ENCODE measurements at regions not wholly inside any gene's neighbourhood (a gene's known extent, or its start where the extent isn't known, plus 50 kb on each side); places are given as distances from the start of the nearest gene placed in this dataset.

DNA sequence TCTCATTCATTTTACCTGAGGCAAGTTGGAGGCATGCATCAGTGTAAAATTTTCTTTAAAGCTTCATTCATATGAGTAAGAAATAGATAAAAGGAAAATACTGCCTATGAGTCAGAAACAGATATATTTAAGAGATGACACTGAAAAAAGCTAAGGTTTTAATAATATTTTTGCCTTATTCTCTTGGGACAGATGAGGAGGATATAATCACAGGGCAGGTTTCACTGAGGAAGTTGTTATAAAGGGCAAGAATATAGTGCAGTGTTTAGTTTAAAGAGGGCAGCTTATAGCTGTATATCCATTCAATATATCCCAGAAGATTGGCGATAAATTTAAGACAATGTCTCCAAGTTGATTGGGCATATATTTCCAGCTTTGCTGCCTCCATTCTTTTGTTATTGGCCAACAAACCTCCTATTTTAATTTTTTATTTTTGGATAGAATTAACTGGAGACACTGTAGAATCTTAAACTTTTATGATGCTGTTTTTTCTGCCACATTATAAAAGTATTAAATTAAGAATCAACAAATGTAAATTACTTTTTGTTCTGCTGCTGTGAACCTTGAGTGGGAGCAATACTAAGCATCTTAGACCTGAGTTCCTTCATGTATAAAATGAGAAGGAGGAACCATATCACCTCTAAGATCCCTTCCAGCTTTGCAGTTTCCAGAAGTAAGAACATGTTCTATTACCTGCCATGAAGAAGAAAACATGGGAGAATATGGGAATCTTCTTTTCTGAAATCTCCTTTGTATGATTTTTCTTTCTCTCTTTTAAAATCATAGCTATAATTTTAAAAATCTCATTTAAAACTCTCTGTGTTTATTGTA lies 171.6 kb downstream of the S1PR1 start:
- TF ChIP-seq, protein P1, sequence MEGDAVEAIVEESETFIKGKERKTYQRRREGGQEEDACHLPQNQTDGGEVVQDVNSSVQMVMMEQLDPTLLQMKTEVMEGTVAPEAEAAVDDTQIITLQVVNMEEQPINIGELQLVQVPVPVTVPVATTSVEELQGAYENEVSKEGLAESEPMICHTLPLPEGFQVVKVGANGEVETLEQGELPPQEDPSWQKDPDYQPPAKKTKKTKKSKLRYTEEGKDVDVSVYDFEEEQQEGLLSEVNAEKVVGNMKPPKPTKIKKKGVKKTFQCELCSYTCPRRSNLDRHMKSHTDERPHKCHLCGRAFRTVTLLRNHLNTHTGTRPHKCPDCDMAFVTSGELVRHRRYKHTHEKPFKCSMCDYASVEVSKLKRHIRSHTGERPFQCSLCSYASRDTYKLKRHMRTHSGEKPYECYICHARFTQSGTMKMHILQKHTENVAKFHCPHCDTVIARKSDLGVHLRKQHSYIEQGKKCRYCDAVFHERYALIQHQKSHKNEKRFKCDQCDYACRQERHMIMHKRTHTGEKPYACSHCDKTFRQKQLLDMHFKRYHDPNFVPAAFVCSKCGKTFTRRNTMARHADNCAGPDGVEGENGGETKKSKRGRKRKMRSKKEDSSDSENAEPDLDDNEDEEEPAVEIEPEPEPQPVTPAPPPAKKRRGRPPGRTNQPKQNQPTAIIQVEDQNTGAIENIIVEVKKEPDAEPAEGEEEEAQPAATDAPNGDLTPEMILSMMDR (IDR thresholded peaks at IDR 0.05; ENCODE audit: low read depth, low read length, poor library complexity, severe bottlenecking) = no peak
- TF ChIP-seq EZH2phosphoT487 (IDR thresholded peaks at IDR 0.05; ENCODE audit: borderline replicate concordance, low read length) = no peak

All from DOHH2 (cell line).